Natural killer cell (primary cell): ENCODE measurements at regions not wholly inside any gene's neighbourhood (a gene's known extent, or its start where the extent isn't known, plus 50 kb on each side); places are given as distances from the start of the nearest gene placed in this dataset.
"Not testable (repeated sequence)": the region's sequence is repeated elsewhere in the genome, so short reads cannot be mapped to it uniquely, and the experiment has no call there.

Experiments
- ATAC-seq, 3 donors: fragments of 150-1000 bp in 2 of 3; fragments of 200-7000 bp in 1 of 3; cut with Tn5 transposase; 1 replicate in 1 of 3; 2 replicates in 2 of 3; pipeline ENCODE4 v1.10.0; 2021; ENCODE audit warnings: mild to moderate bottlenecking in 2 of 3, moderate library complexity in 2 of 3
- DNase-seq, 2 donors: peaks; one replicate each; pipeline versions ENCODE4 v3.0.0 to v3.0.0-alpha.2; 2013 to 2021; ENCODE audit warnings: mixed read lengths in 1 of 2
- H3K27ac ChIP-seq: one replicate; pipeline ENCODE4 v1.5.1; 2013; ENCODE audit warnings: mild to moderate bottlenecking, low read length
- H3K27me3 ChIP-seq: one replicate; pipeline ENCODE4 v1.6.1; 2013; ENCODE audit warnings: low read length; ENCODE audit not compliant: control insufficient read depth, insufficient read depth
- H3K36me3 ChIP-seq: one replicate; pipeline ENCODE4 v1.6.1; 2013; ENCODE audit warnings: low read length; ENCODE audit not compliant: control insufficient read depth, insufficient read depth
- H3K4me1 ChIP-seq: one replicate; pipeline ENCODE4 v1.6.1; 2013; ENCODE audit warnings: low read length; ENCODE audit not compliant: control insufficient read depth, insufficient read depth
- H3K4me3 ChIP-seq: one replicate; pipeline ENCODE4 v1.5.1; 2013; ENCODE audit warnings: low read length
- H3K9me3 ChIP-seq: one replicate; pipeline ENCODE4 v1.6.1; 2013; ENCODE audit warnings: low read length; ENCODE audit not compliant: control insufficient read depth, insufficient read depth
- H3K27ac Mint-ChIP-seq, 2 donors: one replicate each; pipeline ENCODE4 v1.8.0; 2022; ENCODE audit warnings: mild to moderate bottlenecking in 2 of 2, mixed read lengths in 2 of 2, moderate library complexity in 1 of 2
- H3K27me3 Mint-ChIP-seq, 2 donors: one replicate each; pipeline ENCODE4 v1.8.0; 2022; ENCODE audit warnings: low read depth in 2 of 2, mixed read lengths in 2 of 2
- H3K36me3 Mint-ChIP-seq: one replicate; pipeline ENCODE4 v1.8.0; 2022; ENCODE audit warnings: mixed read lengths
- H3K4me1 Mint-ChIP-seq, 2 donors: one replicate each; pipeline ENCODE4 v1.8.0; 2022; ENCODE audit warnings: mixed read lengths in 2 of 2
- H3K4me3 Mint-ChIP-seq: one replicate; pipeline ENCODE4 v1.8.0; 2022; ENCODE audit warnings: mild to moderate bottlenecking, moderate library complexity, mixed read lengths
- H3K9me3 Mint-ChIP-seq, 2 donors: one replicate each; pipeline ENCODE4 v1.8.0; 2022; ENCODE audit warnings: mixed read lengths in 2 of 2
- WGBS: methylation state at CpG from one replicate; pipeline ENCODE4 v1.1.7; 2013; ENCODE audit warnings: missing lambda C conversion rate; ENCODE audit not compliant: insufficient coverage; 5-methylcytosine and 5-hydroxymethylcytosine counted together
- intact Hi-C: fragments of 100-400 bp; cut with micrococcal nuclease; formaldehyde crosslinking; loops from one replicate; pipeline ENCODE4 v1.14.2; 2022
- TF ChIP-seq, protein P1 (sequence below): fragments of 200-600 bp; IDR thresholded peaks from one replicate; pipeline ENCODE4 v1.8.0; 2022; ENCODE audit warnings: antibody characterized with exemption

DNA sequence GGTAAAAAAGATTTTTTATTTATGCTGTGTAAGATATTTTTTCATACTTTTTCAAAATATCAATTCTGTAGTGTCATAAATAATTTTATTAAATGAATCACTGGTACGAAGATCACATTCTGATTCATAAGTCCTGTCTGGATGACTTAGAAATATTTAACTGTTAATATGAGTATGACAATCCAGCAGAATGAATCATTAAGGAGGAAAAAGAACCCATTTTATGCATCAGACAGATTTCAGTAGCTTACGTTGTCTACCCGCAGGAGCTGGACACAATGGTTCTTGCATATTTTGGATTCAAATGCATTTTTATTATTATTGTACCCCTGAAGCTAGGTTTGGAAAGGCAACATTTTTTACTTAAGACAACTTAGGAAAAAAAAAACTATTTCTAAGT lies 448.9 kb upstream of the TSPY4 start:
- Mint-ChIP-seq H3K27ac (no peak overlapping the region), H3K36me3 (no peaks in the 10 kb centered on the region), H3K4me1 (no peaks in the 10 kb centered on the region), H3K4me3 (no peak overlapping the region), H3K9me3 (no peaks in the 10 kb centered on the region), H3K27me3 (no peaks in the 10 kb centered on the region)
- WGBS, result no CpG with 5 or more reads among the region's 3 CpGs
- Histone ChIP-seq H3K27ac (no peak overlapping the region), H3K36me3 (no peaks in the 10 kb centered on the region), H3K4me1 (no peaks in the 10 kb centered on the region), H3K4me3 (no peak overlapping the region), H3K27me3 (no peaks in the 10 kb centered on the region), H3K9me3 (no peaks in the 10 kb centered on the region)
- TF ChIP-seq, protein P1, sequence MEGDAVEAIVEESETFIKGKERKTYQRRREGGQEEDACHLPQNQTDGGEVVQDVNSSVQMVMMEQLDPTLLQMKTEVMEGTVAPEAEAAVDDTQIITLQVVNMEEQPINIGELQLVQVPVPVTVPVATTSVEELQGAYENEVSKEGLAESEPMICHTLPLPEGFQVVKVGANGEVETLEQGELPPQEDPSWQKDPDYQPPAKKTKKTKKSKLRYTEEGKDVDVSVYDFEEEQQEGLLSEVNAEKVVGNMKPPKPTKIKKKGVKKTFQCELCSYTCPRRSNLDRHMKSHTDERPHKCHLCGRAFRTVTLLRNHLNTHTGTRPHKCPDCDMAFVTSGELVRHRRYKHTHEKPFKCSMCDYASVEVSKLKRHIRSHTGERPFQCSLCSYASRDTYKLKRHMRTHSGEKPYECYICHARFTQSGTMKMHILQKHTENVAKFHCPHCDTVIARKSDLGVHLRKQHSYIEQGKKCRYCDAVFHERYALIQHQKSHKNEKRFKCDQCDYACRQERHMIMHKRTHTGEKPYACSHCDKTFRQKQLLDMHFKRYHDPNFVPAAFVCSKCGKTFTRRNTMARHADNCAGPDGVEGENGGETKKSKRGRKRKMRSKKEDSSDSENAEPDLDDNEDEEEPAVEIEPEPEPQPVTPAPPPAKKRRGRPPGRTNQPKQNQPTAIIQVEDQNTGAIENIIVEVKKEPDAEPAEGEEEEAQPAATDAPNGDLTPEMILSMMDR, result no peak
- ATAC-seq (no peak), DNase-seq (no peak)
- intact Hi-C loops, result no loop called here

DNA sequence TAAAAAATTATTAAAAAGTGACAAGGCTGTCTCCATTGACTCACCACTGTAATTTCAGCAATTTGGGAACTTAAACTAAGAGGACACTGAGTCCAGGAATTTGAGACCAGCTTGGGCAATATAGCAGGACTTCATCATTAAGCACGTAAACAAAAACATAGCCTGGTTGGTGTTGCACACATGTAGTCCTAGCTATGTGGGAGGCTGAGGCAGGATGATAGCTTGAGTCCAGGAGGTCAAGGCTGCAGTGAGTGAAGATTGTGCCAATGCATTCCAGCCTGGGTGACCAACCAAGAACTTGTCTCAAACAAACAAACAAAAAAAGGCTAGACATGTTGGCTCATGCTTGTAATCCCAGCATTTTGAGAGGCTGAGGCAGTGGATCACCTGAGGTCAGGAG lies 439.4 kb upstream of the TSPY4 start:
- Histone ChIP-seq H3K27ac (no peak overlapping the region), H3K36me3 (no peaks in the 10 kb centered on the region), H3K4me3 (no peak overlapping the region), H3K4me1 (no peaks in the 10 kb centered on the region), H3K9me3 (no peaks in the 10 kb centered on the region), H3K27me3 (no peaks in the 10 kb centered on the region)
- intact Hi-C loops, result no loop called here
- TF ChIP-seq, protein P1, result no peak
- DNase-seq (no peak), ATAC-seq (no peak)
- Mint-ChIP-seq H3K4me3 (no peak overlapping the region), H3K36me3 (no peaks in the 10 kb centered on the region), H3K9me3 (peaks cover 0 to 2% of the 10 kb centered on the region in 2 donors), H3K4me1 (no peaks in the 10 kb centered on the region), H3K27me3 (no peaks in the 10 kb centered on the region), H3K27ac (no peak overlapping the region)
- WGBS, result 91% methylated on average over 1 of the region's 1 CpG

DNA sequence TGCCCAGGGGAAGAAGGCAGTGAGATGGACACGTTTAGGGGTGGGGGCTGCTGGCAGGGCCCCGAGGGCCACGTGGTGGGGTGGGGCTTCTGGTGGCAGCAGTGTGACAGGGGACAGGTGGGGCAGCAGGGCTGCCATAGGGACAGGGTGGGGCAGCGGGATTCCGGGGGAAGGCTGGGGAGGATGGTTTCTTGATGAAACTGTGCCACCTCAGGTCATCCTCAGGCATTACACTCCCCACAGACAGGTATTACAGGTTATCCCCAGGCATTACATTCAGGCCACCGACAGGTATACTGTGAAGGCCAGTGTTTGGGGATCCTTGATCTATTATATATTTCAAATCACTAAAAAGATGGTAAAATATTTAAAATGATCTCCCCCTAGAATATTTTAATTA lies 432.1 kb upstream of the TSPY4 start:
- Histone ChIP-seq H3K4me3 (no peak overlapping the region), H3K4me1 (no peaks in the 10 kb centered on the region), H3K9me3 (no peaks in the 10 kb centered on the region), H3K36me3 (no peaks in the 10 kb centered on the region), H3K27ac (no peak overlapping the region), H3K27me3 (no peaks in the 10 kb centered on the region)
- Mint-ChIP-seq H3K36me3 (no peaks in the 10 kb centered on the region), H3K4me3 (no peak overlapping the region), H3K27ac (no peak overlapping the region), H3K27me3 (no peaks in the 10 kb centered on the region), H3K9me3 (no peaks in the 10 kb centered on the region), H3K4me1 (no peaks in the 10 kb centered on the region)
- TF ChIP-seq, protein P1, result no peak
- DNase-seq (no peak), ATAC-seq (no peak)
- WGBS, result 31% methylated on average over 2 of the region's 6 CpGs
- intact Hi-C loops, result no loop called here

DNA sequence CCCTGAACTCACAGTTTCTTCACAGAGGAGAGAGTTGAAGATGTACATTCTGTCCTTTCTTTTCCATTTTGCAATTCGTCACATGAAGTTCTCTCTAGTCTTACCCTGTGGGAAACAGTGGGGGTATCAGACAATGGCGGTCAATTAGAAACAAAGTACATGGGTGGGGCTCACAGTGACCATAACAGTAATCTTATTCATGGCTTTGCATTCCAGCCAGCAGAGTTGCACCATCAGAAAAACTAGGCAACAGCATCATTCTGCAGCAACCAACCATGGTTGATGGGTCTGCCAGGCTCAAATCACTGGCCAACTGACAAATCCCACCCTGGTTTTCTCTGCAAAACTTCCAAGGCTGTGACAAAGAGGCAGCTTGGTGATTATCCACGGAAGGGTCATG lies 414.7 kb upstream of the TSPY4 start:
- not testable (repeated sequence) for H3K4me3 Mint-ChIP-seq, H3K4me1 Mint-ChIP-seq
- 73% methylated on average over 2 of the region's 3 CpGs for WGBS

More for the DNA sequence above, 414.7 kb upstream of the TSPY4 start:
- H3K27ac ChIP-seq, H3K27ac Mint-ChIP-seq, intact Hi-C loops, DNase-seq, H3K27me3 Mint-ChIP-seq, H3K36me3 Mint-ChIP-seq, H3K9me3 Mint-ChIP-seq, H3K36me3 ChIP-seq, H3K27me3 ChIP-seq, H3K9me3 ChIP-seq, H3K4me3 ChIP-seq, ATAC-seq, H3K4me1 ChIP-seq: not testable (repeated sequence)
